Hematopoietic multipotent progenitor cell treated with erythropoietin and hydrocortisone succinate and interleukin-3 and kit ligand, for 15 days (in vitro differentiated cells): ENCODE measurements at regions not wholly inside any gene's neighbourhood (a gene's known extent, or its start where the extent isn't known, plus 50 kb on each side); places are given as distances from the start of the nearest gene placed in this dataset.

ENCODE experiments used
- DNase-seq: peaks from one replicate; pipeline ENCODE4 v3.0.0-alpha.2; 2015; ENCODE audit warnings: low spot score

DNA sequence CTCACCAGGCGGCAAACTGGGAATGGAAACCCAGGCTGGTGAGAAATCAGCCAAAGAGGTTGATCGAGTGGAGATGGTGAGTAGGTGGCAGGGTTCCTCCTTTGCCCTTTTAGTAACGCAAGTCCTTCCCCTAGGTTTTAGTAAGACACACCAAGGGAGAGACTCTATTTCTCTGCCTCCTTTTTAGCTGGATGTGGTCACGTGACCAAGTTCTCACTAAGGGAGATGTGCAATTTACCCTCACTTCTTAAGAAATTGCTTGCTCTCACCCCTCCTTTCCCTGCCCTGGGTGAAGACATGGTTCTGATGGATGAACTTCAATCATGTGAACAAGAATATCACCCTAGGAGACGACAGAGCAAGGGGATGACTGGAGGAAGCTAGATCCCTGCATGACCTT, 99.8 kb upstream of the FOXF1 start:
- DNase-seq = no peak

DNA sequence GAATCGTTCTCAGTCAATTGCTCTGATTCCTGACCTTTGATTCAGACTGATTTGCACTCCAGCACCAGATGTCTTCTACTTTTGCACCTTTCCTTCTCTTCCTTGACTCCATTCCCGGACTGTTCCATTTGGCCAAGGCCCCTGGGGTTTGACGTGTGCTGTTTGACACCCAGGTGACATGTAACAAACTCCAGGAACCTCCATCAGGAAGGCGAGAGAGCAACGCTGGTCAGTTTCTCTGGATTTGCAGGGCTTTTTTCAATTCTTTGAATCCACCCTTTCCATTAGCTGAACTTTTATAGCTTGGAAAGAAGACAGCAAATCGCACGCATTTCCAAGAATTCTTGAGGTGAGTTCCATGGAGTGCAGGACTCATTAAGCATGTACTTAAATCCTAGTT, 98.4 kb upstream of the FOXF1 start:
- no peak for DNase-seq

DNA sequence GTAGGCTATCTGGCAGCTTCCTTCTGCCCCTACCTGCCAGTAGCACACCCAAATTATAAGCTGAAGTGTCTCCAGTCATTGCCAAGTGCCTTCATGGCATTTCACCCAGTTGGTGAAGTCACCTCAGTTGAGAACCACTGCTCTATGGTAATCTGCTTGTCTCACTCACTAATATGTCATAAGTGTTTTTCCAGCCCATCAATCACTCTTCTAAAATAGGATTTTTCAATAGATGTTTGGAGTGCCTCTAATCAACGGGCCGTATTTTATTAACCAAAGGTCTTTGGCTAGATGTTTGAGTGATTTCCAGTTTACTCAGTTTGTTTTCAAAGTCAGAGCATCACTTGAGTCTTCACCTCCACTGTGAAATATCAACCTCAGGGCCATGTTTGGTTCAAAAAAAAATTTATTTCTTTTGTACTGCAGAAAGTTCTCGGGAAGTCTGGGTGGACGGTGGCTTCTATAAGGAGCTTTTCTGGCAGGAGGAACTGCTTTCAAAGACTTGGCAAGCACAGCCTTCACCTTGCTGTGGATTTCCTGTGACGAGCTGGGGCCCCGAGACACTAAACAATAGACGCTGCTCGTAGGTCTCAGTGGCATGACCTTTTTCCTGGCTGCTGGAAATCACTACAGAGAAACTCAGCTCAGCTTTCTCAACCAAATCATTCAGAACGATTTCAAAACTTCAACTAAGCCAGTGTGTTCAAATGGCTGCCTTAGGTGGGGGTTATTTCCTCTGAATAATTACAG, 95.2 kb upstream of the FOXF1 start:
- DNase-seq = no peak

DNA sequence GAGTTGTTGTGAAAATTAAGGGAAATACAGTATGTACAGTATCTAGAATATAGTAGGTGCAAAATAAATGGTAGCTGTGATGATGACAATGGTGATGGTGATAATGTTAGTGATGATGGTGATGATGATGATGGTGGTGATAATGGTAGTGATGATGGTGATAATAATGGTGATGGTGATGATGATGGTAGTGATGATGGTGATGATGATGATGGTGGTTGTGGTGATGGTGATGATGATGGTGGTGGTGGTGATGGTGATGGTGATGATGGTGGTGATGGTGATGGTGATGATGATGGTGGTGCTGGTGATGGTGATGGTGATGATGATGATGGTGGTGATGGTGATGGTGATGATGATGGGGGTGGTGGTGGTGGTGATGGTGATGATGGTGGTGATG, 91.3 kb upstream of the FOXF1 start:
- no peak for DNase-seq

DNA sequence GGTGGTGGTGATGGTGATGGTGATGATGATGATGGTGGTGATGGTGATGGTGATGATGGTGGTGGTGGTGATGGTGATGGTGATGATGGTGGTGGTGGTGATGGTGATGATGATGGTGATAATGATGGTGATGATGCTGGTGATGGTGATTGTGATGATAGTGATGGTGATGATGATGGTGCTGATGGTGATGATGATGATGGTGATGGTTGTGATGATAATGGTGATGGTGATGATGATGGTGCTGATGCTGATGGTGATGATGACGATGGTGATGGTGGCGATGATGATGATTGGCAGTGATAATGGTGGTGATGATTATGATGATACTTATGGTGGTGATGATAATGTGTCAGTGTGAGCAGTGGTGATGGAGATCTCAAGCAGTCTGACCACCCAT, 90.8 kb upstream of the FOXF1 start:
- no peak for DNase-seq

DNA sequence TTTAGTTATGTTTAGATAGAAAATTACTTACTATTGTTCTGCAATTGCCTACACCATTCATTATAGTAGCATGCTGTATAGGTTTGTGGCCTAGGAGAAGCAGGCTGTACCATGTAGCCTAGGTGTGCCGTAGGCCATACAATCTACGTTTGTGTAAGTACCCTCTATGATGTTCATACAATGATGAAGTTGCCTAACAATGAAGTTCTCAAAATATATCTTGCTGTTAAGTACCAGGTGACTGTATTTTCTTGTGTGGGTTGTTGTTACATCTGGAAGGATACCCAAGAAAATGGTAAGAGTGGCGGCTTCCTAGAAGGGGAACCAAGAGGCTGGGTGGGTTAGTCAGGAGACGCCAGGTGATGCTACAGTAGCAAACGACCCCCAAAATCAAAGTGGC, 88.3 kb upstream of the FOXF1 start:
- DNase-seq = no peak

DNA sequence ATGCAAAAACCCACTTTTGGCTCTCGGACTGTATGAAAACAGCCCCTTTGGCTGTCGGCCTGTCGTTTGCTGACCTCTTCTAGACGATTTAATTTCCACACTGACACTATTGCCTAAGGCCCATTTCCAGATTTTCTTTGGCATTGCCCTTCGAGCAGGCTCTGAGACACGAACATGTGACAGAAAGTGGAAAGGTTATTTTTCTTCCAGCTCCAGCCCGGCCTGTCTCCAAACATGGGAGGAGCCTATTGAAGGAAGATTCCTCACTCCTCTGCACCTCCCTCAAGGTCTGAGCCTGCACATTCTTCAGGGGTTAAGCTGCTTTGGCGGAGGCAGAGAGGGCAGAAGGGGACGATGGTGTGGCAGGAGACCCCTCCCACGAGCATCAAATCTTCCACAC, 85.9 kb upstream of the FOXF1 start:
- no peak for DNase-seq

DNA sequence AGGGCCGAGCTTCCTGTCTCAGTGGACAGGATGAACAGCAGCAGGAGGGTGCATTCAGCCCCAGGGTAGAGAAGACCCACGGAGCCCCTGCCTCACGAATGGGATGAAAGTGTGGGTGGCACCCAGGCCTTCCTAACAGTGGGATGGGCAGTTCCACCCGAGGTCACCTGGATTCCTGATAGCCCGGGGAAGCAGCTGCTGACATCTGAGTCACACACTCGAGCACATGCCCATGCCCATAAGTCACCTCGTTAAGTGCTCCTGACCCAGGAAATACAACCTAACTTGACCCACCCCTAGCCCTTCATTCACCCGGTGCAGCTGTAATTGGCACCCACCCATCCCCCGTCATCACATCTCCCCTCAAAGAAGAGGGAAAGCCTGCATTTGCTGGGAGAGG, 85.3 kb upstream of the FOXF1 start:
- DNase-seq = no peak

DNA sequence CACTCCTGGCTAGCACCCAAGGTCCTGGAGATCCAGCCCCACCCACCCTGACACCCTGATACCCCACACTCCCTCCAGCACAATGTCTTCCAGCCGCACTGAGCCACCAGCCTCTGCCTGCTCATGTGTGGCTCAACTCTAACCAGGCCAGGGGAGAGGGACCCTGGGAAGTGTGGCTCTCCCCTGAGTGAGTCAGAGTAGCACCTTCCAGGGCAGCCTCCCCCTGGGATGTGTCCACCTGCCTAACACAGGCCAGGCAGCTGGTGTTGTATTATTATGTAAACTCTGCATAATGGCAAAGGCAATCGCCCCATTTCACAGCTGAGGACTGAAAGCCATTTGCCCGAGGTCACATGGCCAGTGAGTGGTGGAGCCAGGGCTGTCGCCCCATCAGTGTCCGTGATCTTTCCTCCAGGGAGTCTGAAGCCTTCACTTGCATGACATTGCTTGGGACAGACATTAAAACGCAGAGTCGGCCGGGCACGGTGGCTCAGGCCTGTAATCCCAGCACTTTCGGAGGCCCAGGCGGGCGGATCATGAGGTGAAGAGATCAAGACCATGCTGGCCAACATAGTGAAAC, 84.2 kb upstream of the FOXF1 start:
- no peak for DNase-seq

DNA sequence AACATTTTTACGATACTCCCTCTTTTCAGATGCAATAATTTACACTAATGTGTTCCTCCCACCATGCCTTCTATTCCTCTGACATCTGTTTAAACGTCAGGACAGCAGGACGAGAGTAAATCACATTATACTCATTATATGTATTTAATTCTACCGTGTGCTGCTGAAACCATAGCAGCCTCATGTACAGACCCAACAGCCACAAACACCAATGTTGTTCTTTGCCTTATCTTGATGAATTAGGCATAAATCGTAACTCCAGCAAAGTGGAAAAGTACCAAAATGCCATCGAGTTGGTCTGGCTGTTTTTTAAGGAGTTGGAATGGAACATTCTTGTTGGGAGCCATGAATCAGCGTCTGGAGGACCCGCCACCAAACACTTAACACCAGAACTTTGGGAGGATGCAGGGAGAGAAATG, 82.9 kb upstream of the FOXF1 start:
- no peak for DNase-seq

DNA sequence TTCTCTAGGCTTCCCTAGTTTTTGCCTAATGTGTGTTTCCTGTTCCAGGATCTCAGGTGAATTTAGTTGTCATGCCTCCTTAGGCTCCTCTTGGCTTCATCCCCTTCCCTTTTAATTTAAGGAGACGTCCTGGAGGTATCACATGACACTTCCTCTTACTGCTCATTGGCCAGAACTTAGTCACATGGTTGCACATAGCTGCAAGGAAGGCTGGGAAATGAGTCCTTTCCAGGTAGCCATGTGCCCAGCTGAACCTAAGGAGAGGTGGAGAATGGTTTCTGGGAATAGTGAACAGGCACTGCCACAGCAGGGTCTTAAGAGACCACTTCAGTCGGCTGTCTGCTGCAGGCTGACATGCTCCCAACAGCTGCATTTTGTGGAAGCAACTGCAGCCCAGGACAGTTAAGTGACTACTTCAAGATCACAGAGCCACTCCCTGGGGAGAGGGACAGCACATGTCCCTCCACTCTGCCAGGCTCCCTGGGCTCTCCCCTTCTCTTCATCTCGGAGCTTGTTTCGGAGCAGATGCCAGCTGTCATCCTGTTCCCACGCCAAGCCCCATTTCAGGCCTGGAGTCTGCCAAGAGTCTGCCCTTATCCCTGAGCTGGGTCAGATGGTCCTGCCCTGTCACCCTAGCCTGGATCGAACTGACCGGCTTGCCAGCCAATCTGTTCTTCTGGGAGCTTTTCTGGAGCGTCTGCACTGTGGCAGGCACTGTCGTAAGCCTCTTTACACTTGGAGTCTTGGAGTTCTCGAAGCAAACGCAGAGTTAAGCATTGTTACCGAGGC, 81.4 kb upstream of the FOXF1 start:
- DNase-seq = no peak

DNA sequence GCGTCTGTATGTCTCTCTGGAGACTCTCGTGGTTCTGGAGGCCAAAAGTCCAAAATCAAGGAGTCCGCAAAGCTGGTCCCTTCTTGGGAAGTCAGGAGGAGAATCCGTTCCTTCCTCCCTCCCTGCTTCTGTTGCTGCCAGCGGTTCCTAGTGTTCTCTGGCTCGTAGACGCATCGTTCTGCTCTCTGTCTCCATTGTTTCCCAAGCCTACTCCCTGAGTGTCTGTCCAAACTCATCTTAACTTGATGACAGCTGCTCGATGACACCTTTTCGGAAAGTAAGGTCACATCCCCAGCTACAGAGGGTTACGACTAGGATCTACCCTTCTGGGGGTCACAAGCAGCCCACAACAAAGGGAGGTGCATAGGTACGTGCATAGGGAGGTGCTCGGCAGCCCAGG, 80.7 kb upstream of the FOXF1 start:
- DNase-seq = no peak

DNA sequence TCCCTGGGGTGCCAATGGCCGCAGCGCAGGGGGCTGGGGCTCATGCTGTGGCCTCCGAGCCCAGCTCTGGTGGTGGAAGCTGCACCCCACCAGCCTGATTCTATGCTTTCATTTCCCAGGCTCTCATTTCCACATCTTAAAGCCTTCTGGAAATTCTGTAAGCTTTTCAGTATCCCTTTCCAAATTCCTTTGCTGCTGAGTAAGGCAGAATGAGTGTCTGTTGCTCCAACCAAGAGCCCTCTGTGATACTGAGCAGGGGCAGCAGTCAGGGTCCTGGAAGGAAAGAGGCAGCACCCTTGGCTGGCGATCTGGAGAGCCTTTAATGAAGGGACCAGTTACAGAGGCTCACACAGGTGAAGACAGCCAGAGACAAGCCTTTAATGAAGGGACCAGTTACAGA, 79.5 kb upstream of the FOXF1 start:
- DNase-seq = no peak

DNA sequence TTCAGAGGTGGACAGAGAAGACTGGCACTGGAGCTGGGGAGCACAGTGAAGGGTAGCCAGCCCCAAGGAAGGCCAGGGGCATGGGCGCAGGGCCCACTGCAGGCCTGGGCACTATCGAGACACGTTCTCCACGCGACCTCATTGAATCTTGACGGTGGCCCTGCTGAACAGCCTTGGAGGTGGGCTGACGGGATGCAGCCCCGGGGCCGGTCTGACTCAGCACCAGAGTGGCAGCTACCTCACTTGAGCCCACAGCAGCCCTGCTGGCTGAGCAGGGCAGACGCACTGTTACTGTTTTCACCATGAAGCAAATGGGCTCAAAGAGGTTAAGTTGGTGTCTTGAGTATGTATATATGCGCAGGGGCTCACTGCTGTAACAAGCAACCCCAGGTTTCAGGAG, 78.8 kb upstream of the FOXF1 start:
- no peak for DNase-seq

DNA sequence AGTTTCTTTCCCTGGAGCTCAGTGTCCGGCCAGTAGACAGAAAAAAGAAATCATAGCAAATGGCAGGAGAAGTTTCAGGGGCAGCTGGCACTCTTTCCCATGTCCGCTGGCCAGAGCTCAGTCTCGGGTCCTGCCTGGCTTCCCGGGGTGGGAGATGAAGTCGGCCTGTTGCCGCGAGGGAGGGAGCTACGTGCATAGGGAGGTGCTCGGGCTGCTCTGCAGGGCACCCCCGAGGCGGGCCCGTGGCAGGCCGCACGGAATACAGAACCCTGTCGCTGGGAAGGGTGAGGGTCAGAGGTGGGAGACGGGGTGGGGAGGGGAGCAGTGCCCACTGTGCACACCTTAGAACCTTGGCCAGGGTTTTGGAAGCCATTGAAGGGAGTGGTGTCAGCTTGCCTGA, 78.3 kb upstream of the FOXF1 start:
- no peak for DNase-seq

DNA sequence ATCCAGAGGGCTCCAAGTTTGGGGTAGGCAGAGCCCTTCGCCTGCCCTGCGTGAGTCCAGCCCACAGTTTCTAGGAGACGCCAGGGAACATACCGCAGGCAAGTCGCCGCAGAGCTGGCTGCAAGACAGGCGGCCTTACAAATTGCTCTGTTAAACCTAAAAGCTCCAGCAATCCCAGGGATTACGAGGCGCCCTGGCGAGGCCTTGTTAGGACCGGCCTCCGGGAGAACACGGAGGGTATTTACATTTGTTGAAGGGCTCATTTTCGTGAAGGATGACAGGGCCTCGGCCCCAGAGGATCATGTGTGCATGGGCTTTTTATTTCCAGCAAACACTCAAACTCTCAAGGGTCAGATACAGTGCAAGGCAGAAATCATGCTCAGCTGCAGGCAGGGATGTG, 77.6 kb upstream of the FOXF1 start:
- DNase-seq = no peak

DNA sequence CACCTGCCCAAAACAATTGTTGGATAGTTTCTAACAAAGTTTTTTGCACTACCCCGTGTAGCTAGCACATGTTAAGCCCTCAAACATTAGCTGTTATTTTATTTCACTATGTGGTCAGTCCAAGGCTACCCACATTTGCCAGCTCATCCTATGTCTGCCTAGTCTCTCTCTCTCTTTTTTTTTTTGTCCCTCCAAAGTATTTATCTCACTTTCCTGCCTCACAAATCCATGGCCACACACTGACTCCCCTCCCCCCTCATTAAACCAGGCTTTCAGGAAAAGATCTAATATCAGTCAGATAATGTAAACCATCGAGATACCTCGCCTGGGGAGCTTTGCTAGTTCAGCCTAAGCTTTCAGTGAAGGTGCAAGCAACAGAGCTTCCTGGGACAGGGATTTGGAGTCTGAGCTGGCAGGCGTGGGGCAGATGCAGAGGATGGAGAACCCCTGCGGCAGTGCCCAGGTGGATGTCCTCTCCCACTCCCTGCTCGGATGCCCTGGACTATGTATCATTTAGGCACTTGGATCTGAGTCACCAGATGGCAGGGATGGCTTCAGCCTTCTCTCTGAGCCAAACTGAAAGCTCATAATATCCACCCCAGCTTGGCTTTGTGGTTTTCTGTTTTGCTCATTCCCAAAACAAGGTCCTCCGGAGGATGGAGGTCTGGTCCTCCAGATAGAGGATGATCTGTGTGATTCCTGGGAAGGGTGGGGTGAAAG, 73.7 kb upstream of the FOXF1 start:
- no peak for DNase-seq

DNA sequence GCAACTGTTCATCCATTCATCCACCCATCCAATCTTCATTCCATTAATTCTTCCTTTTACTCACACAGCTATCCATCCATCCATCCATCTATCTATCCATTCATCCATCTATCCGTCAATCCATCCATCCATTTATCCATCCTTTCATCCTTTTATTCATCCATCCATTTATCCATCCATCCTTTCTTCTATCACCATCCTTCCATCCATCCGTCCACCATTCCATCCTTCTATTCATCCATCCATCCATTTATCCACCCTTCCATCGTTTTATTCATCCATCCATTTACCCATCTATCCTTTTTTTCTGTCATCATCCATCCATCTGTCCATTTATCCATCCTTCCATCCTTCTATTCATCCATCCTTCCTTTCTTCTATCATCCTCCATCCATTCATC, 73.0 kb upstream of the FOXF1 start:
- DNase-seq = no peak

DNA sequence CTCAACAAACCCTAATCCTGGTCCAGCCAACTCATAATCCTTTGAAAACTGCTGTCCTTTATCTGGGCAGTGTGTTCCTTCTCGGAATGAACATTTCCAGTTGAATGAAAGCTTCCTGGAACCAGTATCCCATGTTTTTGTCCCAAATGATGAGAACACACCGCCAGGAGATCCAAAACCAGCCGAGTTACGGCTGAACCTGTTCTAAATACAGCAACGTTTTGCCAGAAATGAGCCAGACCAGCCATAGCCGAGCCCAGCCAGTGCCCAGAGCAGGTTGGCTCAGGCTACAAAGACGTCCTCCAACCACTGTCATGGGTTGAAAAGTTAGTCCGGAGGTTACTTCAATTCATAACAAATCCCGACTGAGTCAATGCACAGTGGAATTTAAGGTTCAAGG, 67.6 kb upstream of the FOXF1 start:
- no peak for DNase-seq

DNA sequence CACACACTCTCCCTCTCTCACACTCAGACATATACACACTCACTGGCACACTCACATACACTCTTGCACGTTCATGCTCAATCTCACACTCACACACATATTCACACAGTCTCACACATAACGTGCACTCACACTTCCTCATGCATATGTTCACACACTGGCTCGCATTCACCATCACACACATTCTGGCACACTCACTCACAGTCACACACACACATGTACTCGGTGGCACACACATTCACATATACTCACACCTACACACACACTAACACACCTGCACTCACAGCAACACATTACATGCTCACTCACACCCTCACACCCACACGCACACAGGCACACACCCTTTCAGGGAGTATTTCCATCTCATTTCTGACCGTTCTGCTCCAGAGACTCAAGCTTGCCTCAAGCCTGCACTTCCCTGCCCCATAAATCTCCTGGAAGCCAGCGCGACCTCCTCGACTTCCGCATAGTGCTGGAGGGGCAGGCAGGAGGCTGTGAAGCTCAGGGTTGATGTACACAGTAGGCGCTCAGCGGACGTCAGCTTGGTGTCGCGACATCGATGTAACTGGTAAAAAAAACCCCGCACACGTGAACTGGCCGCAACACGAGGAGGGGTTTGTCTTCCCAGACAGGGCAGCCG, 66.7 kb upstream of the FOXF1 start:
- no peak for DNase-seq

DNA sequence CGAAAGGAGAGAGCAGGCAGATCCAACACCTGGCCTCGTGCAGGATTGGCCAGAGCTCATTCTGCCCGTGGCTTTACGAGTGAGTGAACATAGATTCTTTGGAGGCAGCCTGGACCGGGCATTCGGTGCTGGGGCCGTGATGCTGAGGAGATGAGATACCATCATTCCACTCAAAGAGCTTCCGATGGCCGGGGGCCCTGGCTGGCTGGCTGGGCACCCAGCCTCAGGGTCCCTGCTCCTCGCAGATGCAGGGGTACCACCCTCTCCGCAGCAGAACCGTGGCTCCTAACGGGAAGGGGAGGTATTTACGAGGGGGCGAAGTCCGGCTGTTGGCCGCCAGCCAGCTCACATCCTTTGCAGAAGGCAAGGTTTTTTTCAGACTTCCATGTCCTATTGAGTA, 66.1 kb upstream of the FOXF1 start:
- DNase-seq = no peak

DNA sequence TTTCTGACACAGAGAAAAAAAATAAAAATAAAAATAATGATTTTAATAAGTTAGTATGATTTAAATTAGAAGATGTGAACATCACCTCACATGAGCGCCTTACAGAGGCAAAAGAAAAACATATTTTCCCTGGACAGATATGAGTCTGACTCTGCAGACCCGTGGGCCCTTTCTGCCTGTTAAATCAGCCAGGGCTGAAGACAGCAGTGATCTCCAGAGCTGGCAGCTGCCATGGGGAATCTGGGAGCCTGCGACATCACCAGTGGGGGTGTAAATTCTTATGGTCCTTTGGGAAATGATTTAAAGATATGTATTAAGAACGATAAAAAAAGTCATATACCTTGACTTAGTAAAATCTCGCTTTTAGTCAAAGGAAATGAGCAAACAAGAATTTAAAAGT, 65.7 kb upstream of the FOXF1 start:
- no peak for DNase-seq
